ENCODE measurements at regions not wholly inside any gene's neighbourhood (a gene's known extent, or its start where the extent isn't known, plus 50 kb on each side); places are given as distances from the start of the nearest gene placed in this dataset.

DNA sequence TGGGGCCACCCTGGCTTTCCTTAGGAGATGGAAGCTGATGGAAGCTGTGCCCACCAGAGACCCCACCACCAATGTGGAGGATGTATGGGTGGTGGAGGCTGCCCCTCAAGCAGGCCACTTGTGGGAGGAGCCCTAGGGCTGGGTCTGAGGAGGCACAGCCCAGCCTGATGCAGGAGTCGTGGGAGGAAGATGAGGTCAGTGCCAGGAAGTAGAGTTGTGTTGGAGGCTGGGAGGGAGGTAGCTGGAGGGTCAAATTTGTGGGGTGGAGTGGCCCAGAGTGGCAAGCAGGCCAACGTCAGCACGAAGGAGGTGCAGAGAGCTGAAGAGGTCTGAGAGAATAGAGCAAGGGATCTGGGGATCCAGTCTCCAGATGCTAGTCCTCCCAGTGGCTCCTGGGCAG lies 119.0 kb upstream of the USP24 start:
- DNase-seq = no peak

- no peak for DNase-seq
Measured at GRCh38 chr1:55333461-55333860, 118.3 kb upstream of the USP24 start.

GRCh38 chr1:55331351-55331750 lies 116.2 kb upstream of the USP24 start:
- DNase-seq = no peak

GRCh38 chr1:55329808-55330432 lies 114.8 kb upstream of the USP24 start:
- no peak for DNase-seq

DNA sequence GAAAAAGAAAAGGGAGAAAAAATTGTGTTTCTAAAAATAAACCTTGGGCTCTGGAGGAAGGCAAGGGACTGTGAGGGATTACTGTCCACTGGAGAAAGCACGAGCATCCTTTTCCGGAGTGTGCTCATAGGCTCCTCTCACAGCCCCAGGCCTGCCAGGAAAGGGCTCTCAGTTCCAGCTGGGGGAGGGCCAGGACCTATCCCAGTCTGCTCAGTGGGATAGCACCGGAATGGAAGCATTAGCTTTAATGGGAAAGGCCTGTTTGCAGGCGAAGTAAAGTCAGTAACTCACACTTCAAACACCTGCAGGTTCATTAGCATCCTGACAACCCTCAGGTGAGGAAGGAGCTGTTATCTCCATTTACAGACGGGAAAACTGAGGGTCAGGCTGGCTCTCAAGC lies 113.9 kb upstream of the USP24 start:
- DNase-seq = no peak

- no peak for DNase-seq
Measured at GRCh38 chr1:55326496-55327243, 111.5 kb upstream of the USP24 start.

GRCh38 chr1:55323760-55324159 lies 108.6 kb upstream of the USP24 start:
- DNase-seq = no peak

GRCh38 chr1:55322842-55323241 lies 107.7 kb upstream of the USP24 start:
- no peak for DNase-seq

- no peak for DNase-seq
Measured at GRCh38 chr1:55321942-55322341, 106.8 kb upstream of the USP24 start.

- DNase-seq = no peak
Measured at GRCh38 chr1:55320891-55321290, 105.7 kb upstream of the USP24 start.

- no peak for DNase-seq
Measured at GRCh38 chr1:55318116-55318817, 103.1 kb upstream of the USP24 start.

GRCh38 chr1:55317673-55318072 lies 102.5 kb upstream of the USP24 start:
- DNase-seq = no peak

DNA sequence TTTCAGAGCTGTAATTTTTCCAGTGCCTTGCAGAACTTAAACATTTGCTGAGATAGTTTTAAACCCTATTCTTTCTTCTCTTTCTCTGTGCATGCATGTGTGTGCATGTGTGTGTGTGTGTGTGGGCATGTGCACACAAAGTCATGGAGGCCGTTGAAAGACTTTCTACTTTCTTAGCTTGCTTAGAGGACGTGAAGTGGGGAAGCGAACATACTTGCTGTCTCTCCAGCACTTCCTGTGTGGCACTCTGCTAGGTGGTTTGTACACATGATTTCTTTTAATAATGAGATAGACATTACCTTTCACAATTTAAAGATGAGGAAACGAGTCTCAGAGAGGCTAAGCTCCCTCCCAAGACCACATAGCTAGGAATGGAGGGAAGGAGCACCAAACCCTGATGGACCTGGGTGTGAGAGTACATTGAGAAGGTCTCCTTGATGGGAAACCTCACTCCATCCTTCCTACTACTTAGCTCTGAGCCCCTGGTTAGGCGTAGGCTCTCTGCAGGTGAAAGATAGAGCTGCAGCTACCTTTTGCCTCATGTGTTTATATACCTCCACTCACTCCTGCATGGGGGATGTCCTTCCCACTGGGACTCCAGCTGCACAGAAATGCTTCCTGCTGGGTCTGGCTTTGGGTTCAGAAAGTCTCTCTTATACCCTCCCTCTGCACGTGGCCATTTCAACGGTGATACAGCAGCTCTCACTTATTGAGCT lies 101.9 kb upstream of the USP24 start:
- no peak for DNase-seq

- DNase-seq = no peak
Measured at GRCh38 chr1:55316502-55316901, 101.3 kb upstream of the USP24 start.

DNA sequence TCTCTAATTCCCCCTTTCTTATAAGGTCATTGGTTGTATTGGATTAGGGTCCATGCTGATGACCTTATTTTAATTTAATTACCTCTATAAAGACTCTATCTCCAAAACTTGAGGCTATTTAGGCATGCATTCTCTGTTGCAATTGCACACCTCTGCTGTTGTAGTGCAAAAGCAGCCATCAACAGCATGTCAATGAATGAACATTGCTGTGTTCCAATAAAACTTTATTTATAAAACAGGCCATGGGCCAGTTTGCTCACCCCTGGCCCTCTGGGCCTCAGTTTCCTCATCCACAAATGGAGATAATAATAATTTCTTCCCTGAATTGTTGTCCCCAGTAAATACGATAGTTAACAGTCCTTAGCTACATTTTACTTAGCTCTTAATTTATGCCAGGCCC lies 100.4 kb upstream of the USP24 start:
- DNase-seq = no peak

DNA sequence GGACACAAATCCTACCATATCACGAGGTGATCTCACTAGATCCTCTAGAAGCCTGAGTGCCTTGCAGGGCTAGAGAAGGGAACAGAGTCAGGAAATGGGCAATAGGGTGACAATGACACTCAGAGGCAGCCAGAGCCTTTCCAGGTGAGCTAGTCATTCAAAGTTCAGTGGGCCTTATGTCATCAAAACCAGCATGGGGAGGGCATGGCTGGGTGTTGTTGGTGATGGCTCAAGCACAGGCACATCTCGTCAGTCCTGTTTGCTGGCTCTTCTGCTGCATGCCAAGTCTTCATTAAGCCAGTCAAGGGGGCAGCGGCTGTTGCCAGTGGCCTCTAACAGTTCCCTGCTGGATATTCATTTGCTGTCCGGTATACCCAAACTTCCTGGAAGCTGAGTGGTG lies 99.6 kb upstream of the USP24 start:
- no peak for DNase-seq

- DNase-seq = no peak
Measured at GRCh38 chr1:55313903-55314302, 98.7 kb upstream of the USP24 start.

DNA sequence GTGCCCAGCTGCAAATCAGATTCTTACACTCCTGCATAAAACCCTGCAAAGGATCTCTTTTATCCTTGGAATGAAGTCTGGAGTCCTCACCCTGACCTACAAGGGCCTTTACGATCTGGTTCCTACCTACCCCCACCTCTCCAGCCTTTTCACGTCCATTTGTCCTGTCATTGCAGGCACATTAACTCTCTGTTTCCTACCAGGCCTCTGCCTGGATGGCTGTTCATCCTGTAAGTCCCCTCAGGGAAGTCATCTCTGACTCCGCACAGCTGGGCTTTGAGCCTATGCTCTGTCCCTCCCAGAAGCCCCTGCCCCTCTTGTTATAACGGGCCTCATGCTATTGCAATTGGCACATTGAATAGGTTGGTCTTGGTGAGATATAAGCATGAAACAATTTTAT lies 96.8 kb upstream of the USP24 start:
- DNase-seq = no peak

DNA sequence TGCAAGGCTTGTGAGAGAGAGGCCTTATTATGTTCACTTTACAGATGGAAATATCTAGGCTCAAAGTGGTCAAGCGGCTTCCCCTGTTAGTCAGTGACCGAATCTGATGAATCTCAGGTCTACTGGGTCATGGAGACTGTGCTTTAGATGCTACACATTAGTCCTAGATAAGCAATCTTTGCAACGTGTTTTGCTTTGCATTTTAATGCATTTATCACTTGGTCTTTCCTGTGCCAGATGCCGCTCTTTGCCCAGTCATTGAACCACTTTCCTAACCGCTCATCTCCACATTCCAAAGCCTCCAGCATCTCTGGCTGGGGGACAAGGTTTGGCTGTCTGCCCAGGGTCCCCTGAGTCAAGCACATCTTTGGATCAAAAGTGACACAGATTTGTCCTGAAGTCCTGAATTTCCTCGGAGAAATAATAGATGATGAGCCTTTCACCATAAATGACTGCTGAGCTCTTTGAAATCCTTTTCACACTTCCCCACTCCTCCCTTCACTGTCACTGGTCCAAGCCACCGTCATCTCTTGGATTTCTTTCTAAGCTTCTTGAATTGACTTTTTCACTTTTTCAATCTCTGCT lies 96.0 kb upstream of the USP24 start:
- DNase-seq = no peak

DNA sequence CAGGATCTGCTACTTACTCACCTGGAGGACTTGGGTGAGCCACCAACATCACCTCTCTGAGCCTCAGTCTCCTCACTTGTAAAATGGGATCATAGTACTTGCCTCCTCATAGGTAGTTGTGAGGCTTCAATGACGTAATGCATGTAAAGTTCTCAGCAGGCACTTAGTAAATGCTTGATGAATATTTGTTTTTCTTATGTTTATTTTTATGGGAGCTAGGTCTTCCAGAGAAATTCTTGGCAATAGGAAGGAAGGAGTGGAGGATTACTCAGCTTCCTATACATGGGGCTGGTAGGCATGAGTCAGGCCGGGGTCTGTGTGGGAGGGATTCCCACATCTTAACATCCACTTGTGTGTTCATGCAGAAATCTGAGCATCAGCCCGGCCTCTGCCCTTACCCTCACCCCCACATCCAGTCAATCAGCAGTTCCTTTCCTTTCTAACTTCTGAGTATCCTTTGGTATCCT lies 95.4 kb upstream of the USP24 start:
- DNase-seq = no peak

GRCh38 chr1:55309786-55310504 lies 94.8 kb upstream of the USP24 start:
- no peak for DNase-seq

DNA sequence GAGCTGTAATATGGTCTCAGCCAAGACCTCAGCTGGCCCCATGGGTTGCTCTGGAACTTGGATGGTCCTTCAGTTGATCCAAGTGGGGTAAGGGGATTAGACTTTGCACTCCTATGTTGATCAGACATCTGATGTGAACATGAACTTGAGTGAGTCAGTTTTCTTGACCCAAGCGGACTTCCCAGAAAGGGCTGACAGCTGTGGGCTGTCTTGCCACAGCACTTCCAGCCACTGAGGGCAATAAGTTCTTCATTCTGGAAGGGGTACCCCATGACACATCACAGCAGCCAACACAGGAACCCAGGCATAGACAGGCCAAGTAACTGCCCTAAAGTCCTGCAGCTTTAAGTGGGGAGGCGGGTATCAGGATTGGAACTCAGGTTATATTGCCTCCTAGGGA lies 93.9 kb upstream of the USP24 start:
- DNase-seq = no peak
